AG10803 (cell line): ENCODE measurements at regions not wholly inside any gene's neighbourhood (a gene's known extent, or its start where the extent isn't known, plus 50 kb on each side); places are given as distances from the start of the nearest gene placed in this dataset.

Experiments used
- DNase-seq: peaks from one replicate; pipeline ENCODE4 v3.0.0; 2010; ENCODE audit warnings: low read depth
- H3K4me3 ChIP-seq: 2 replicates; pipeline ENCODE4 v1.5.1; 2011; ENCODE audit warnings: mild to moderate bottlenecking, low read length, control low read depth
- CTCF ChIP-seq: conservative IDR thresholded peaks from 2 replicates; pipeline ENCODE4 v1.5.1; 2011; ENCODE audit warnings: mild to moderate bottlenecking, low read length, control low read depth, inconsistent platforms

GRCh38 chr14:53883739-53884138, 72.9 kb downstream of the BMP4 start:
- DNase-seq, result no peak
- TF ChIP-seq CTCF, result no peak
- H3K4me3 ChIP-seq, result no peak overlapping the region

GRCh38 chr14:53882684-53883083, 73.9 kb downstream of the BMP4 start:
- no peak overlapping the region for H3K4me3 ChIP-seq
- DNase-seq, result no peak
- no peak for TF ChIP-seq CTCF

- H3K4me3 ChIP-seq, result no peak overlapping the region
- TF ChIP-seq CTCF, result no peak
- DNase-seq, result no peak
Measured at GRCh38 chr14:53881921-53882320, 74.7 kb downstream of the BMP4 start.

- peak; percentile 21 for DNase-seq
- H3K4me3 ChIP-seq, result no peak overlapping the region
- no peak for TF ChIP-seq CTCF
Measured at GRCh38 chr14:53881161-53881871, 75.3 kb downstream of the BMP4 start.

- no peak for DNase-seq
- no peak for TF ChIP-seq CTCF
- no peak overlapping the region for H3K4me3 ChIP-seq
Measured at GRCh38 chr14:53880761-53881160, 75.9 kb downstream of the BMP4 start.

- DNase-seq, result no peak
Measured at GRCh38 chr14:53879747-53880146, 76.9 kb downstream of the BMP4 start.

More at GRCh38 chr14:53879747-53880146, 76.9 kb downstream of the BMP4 start:
- no peak for TF ChIP-seq CTCF
- no peak overlapping the region for H3K4me3 ChIP-seq
